NCI-H748 treated with DMSO at 0.1 percent for 48 hours (cell line): ENCODE measurements at regions not wholly inside any gene's neighbourhood (a gene's known extent, or its start where the extent isn't known, plus 50 kb on each side); places are given as distances from the start of the nearest gene placed in this dataset.
"Not testable (repeated sequence)": the region's sequence is repeated elsewhere in the genome, so short reads cannot be mapped to it uniquely, and the experiment has no call there.

Source experiments
- DNase-seq: peaks from one replicate; lab custom pipeline; 2025; lab: John Stamatoyannopoulos, UW

DNA sequence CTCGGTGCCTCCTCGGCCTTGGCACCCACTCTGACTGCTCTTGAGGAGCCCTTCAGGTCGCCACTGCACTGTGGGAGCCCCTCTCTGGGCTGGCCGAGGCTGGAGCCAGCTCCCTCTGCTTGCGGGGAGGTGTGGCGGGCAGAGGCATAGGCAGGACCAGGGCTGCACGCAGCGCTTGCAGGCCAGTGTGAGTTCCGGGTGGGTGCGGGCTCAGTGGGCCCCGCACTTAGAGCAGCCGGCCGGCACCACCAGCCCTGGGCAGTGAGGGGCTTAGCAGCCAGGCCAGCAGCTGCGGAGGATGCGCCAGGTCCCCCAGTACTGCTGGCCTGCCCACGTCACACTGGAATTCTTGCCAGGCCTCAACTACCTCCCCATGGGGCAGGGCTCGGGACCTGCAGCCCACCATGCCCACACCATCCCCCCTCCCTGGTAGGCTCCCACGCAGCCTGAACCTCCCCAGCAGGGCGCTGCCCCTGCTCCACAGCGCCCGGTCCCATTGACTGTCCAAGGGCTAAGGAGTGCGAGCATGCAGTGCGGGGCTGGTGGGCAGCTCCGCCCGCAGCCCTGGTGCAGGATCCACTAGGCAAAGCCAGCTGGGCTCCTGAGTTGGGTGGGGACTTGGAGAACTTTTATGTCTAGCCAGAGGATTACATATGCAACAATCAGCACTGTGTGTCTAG lies 602.9 kb upstream of the ST8SIA4 start:
- no peak for DNase-seq

DNA sequence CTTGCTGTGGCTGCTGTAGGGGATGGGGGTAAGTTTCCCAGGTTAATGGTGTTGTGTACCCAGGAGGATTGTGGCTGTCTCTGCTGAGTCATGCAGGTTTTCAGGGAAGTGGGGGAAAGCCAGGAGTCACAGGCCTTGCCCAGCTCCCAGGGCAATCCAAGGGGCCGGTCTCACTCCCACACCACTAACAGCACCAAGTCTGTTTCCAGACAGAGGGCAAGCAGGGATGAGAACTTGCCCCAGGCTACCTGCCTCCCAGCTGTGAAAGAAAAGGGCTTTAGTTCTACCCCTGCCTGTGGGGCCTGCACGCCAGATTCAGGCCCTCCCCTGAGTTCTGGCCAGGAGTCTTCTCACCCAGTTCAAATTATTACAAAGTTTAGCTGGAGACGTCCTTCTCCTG lies 579.8 kb upstream of the ST8SIA4 start:
- DNase-seq = no peak

DNA sequence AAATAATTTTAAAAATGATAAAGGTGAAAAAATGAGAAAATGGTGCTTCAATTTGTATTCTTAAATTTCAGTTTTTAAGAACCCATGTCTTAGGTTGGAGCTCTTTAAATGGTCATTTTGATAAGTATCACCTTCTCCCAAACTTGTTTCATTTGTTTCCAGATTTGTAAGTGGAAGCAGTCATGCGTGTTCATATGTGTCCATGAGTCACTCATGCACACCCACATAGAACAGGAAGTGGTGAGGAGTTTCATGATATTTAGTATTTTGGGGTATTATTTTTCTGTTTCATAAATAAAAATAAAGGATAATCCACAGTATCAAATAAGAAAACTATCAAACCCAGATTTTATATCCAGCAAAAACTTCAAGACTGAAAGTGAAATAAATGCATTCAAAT lies 570.4 kb upstream of the ST8SIA4 start:
- no peak for DNase-seq

- no peak for DNase-seq
Measured at GRCh38 chr5:101461455-101461854, 558.4 kb upstream of the ST8SIA4 start.

GRCh38 chr5:101458587-101458986 lies 555.5 kb upstream of the ST8SIA4 start:
- DNase-seq = no peak

- no peak for DNase-seq
Measured at GRCh38 chr5:101455851-101456250, 552.8 kb upstream of the ST8SIA4 start.

DNA sequence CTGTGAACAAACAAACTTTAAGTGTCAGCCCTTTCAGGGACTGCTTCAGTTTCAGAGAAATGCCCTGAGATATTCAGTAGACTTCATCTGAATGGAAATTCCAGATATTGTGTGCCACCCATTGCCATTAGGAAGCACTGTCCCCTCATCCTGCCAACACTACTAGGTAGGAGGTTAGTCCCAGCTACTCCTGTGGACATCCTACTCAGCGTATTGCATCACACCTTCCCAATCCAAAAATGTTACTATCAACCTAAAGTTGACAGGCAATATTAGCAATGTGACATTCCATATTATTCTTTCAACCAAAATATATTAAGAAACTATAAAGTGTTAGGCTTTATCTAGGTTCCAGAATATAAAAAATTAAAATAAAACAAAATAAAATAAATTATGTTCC lies 552.0 kb upstream of the ST8SIA4 start:
- DNase-seq = no peak

- not testable (repeated sequence) for DNase-seq
Measured at GRCh38 chr5:101442281-101442680, 539.2 kb upstream of the ST8SIA4 start.

DNA sequence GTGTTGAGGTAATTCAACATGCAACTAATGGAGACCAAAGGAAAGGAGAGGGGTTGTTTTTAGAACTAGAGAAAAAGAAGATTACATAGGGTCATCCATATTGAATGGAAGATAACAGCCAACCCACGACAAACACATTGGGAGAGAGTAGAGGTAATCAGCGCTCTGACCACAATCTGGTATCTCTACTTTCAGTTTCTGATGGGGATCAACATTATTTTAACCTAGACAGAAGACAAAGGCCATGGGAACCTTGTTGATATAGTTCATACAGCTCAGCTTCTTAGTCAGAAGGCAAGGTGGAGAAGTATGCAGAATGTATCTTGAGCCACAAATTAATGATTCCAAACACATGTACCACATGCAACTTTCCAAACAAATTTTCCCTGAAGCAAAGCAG lies 537.1 kb upstream of the ST8SIA4 start:
- no peak for DNase-seq

GRCh38 chr5:101437351-101437750 lies 534.3 kb upstream of the ST8SIA4 start:
- no peak for DNase-seq

- DNase-seq = no peak
Measured at GRCh38 chr5:101435768-101436167, 532.7 kb upstream of the ST8SIA4 start.

GRCh38 chr5:101431201-101431600 lies 528.1 kb upstream of the ST8SIA4 start:
- no peak for DNase-seq

- no peak for DNase-seq
Measured at GRCh38 chr5:101430551-101430950, 527.5 kb upstream of the ST8SIA4 start.

- no peak for DNase-seq
Measured at GRCh38 chr5:101429241-101429640, 526.2 kb upstream of the ST8SIA4 start.

GRCh38 chr5:101425339-101425859 lies 522.3 kb upstream of the ST8SIA4 start:
- no peak for DNase-seq

DNA sequence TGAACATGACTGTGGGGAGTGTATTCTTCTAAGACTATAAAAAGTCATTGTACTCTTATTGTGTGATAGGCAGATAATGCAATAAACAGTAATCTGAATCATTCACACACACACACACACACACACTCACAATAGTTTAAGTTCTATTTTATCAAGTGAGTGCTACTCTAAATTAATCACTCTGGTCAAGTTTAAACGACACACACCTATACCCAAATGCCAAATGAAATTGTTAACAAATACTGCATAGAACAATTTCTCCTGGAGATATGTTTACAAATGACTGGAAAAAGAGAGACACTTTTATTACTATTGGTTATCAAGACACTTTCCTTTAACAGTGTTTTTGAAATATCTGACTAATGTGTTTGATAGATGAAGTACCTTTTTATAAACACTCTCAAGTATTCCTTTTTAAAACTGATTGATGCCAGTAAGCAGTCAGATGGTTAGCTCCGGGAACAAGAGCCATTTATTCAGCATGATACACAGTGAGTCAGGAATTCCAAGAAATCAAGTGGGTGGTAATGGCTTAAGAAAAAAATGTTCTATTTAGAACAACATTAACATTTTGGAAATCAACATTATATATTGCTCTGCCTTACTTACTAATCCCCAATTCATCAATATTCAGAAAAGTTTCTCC lies 521.6 kb upstream of the ST8SIA4 start:
- DNase-seq = no peak

DNA sequence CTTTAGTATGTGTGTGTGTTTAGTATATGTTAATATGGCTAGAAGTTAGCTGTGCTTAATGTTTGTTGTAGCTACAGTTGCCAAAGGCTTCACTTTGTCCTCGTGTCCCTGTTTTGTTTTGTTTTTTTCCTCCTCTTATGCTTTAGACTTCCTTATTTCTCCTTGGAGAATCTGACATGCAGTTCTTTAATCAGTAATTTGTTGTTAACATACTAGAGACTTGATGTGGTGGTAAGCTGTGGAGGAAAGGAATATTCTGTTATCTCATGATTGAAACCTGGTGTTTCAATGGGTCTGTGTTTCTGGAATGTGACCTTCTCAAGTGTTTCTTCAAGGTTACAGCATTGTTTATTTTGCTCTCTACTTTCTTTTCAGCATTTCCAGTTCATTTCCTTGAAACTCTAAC lies 515.6 kb upstream of the ST8SIA4 start:
- DNase-seq = no peak

- no peak for DNase-seq
Measured at GRCh38 chr5:101404531-101404930, 501.4 kb upstream of the ST8SIA4 start.

DNA sequence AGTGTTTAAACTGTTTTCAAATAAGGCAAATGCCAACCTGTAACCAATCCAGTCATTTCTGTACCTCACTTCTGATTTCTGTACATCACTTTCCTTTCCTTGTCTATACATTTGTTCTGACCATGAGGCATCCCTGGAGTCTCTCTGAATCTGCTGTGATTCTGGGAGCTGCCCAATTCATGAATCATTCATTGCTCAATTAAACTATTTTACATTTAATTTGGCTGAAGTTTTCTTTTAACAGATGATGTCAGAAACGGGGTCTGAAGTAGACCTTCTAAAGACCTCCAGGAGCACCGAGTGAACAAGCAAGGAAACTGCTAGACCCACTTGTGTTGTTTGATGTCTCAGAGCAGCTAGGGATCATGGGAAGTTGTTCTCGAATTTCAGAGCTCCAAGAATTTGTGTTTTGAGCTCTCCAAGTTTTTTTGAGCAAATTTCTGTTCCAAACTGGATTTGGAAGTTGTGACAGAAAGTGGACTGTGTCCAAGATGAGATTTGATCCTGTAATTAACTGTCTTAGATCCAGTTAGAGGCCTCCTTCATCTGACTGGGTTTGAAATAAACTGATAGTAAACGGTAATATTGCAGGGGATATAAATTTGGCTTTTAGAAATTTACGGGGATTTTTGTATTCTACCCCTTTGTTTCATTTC lies 490.8 kb upstream of the ST8SIA4 start:
- no peak for DNase-seq

GRCh38 chr5:101390151-101390908 lies 487.2 kb upstream of the ST8SIA4 start:
- DNase-seq = peak; percentile 70

DNA sequence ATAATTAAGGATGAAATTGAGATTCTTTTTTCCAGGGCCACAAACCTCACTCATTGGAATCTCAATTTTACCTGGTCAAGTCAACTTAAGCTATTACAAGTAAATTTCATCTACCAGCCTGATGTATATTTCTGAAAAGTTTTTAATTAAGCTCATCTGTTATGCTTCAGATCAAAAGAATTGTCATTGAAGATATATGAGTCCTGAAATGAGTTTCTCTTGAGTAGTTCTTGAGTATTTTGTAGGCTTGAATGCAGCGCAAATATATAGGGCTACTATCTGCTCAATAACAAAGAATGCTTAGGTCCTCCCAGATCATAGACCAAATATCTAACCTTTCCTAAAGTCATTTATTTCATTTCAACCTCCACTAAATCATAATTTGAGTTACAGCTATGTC lies 482.2 kb upstream of the ST8SIA4 start:
- DNase-seq = no peak

DNA sequence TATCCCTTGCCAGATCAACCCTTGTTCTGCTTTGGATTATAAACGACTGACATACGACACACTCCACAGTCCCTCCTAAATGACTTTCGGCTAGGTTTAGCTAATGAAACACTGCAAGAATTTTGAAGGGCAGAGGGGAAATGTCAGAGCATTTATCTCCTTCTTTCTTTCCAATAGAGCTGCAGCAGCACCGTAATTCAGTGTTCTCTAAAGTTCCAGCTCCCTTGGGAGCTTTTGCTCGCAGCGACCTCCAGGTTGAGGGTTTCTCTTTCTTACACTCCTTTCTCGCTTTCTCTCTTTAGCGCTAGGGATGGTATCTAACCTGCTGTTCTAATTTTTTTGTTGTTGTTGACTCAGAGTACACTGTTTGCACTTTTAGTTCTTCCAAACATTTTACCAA lies 467.1 kb upstream of the ST8SIA4 start:
- DNase-seq = no peak
